Ureter (tissue), 1 donor: ENCODE measurements at regions not wholly inside any gene's neighbourhood (a gene's known extent, or its start where the extent isn't known, plus 50 kb on each side); places are given as distances from the start of the nearest gene placed in this dataset.

Experiments used
- DNase-seq: peaks from one replicate; pipeline ENCODE4 v3.0.0-alpha.2; 2020; ENCODE audit warnings: low spot score
- donor health status: DM: yes; HTN: yes; CAD: no.

DNA sequence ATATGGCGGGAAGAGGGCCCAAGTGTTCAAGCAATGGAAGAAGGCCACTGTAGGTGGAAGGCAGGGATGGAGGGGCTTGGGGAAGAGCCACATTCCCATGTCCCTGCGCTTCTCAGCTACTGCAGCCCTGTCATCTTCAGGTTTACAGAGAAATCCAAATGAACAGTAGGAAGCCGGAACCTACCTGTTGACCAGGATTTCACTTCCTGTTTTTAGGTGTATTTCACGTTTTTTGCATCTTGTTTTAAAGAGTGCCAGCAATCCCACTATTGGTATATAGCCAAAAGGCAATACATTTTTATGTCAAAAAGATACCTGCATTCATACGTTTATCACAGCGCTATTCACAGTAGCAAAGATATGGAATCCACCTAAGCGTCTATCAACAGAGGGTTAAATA is 159.2 kb downstream of the SLC35B3 start:
- no peak for DNase-seq

DNA sequence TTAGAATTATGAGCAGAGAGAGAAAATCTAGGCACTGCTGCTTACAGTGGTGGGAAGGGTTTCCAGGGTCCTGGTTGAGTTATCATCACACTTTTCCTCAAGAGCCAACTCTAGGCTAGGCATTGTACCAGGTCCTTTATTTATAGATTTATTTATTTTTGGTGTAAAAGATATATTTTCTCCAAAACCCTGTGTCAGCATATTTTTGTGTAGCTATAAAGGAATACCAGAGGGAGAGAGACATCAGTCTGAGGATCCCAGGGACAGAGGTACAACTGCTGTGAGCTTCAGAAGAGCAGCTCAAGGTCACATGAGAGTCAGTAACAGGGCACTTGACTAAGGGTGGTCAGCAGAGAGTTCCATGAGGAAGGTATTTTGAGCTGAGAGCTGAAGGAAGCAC is 159.7 kb downstream of the SLC35B3 start:
- DNase-seq: no peak

DNA sequence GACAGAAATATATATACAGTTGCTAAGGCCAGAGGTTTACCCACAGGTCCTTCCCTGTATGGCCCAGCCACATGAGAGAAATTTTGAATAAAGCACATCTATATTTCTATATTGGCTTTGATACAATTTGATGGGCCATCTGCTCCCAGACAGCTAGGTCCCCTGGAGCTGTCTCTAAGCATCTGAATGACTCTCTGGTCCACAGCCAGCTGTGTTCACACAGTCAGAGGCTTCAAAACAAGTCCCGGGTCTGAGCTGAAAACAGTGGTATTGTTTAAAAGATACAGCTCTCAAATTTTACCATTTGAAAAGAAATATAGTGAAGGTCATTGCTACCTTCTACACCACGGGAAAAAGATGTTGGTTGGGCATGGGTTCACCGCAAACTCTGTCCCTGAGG is 161.1 kb downstream of the SLC35B3 start:
- DNase-seq: no peak

- no peak for DNase-seq
Measured at GRCh38 chr6:8269872-8270454, 165.4 kb downstream of the SLC35B3 start.

DNA sequence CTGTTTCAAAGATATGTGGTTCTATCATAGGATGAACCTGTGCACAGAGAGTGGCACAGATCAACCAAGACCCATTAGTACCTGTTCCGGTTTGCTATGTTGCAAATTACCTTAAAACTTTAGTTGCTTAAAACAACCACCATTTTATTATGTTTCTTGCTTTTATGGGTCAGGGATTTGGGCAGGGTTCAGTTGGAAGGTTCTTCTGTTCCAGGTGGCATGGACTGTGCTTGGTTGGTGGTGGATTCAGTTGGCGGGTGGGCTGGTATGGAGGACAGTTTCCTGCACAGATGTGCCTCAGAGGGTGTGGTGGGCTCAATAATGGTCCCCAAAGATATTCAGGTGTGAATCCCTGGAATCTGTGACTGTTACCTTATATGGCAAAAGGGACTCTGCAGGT is 166.3 kb downstream of the SLC35B3 start:
- no peak for DNase-seq

GRCh38 chr6:8268606-8269005 is 166.3 kb upstream of the EEF1E1 start:
- no peak for DNase-seq

- no peak for DNase-seq
Measured at GRCh38 chr6:8268156-8268555, 165.8 kb upstream of the EEF1E1 start.

GRCh38 chr6:8260610-8261009 is 158.3 kb upstream of the EEF1E1 start:
- DNase-seq: no peak

- DNase-seq: no peak
Measured at GRCh38 chr6:8246403-8246802, 144.1 kb upstream of the EEF1E1 start.

DNA sequence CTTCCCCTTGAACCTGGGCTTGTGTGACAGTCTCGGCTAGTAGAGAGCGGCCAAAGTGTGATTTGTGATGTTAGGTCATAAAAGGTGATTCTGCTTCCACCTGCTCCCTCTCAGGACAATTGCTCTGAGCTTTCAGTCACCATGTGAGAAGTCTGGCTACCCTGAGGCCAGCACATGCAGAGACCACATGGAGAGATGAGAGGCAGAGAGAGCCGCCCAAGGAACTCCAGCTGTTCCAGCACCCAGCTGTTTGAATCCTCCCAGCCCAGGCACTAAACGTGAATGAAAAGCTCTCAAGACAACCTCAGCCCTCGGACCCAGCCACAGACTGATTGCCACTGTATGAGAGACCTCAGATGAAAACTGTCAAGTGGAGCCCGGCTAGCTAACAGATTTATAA is 143.4 kb upstream of the EEF1E1 start:
- DNase-seq: no peak

- no peak for DNase-seq
Measured at GRCh38 chr6:8243475-8243874, 141.1 kb upstream of the EEF1E1 start.

DNA sequence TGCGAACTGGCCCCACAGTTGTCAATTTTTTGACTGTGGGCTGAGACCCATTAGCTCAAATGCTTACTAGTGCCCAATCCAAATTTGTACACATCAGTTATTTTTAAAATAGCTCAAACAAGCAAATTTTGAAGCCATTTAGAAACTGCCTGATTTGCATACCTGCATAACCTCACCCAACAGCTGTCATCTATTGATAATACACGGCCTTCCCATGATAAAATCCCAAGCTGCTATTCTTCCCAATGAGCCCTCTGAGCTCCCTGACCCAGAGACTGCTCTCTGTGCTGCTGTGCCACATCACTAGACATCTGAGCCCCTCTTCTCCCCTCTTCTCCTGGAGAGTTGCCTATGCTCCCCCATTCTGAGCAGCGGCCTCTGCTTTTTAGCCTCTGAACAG is 140.5 kb upstream of the EEF1E1 start:
- no peak for DNase-seq

DNA sequence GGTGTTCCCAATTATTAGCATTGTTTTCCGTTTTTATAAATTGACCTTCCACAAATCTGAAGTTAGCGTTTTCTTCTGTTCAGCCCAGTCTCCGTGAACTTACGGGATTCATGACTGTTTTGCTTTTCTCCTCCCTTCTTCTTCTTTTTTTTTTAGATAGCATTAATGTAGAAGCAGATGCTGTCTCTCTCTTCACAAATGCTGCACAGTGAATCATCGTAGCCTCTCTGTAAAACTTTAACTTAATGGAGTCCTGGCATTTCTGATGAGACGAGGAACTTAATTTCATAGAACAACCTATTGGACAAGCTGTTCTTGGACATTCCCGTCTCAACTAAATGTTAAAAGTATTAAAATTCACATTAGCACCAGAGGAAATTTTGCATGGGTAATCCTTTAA is 138.0 kb upstream of the EEF1E1 start:
- DNase-seq: no peak

- DNase-seq: no peak
Measured at GRCh38 chr6:8238773-8239683, 136.7 kb upstream of the EEF1E1 start.

- DNase-seq: no peak
Measured at GRCh38 chr6:8237668-8238067, 135.3 kb upstream of the EEF1E1 start.

DNA sequence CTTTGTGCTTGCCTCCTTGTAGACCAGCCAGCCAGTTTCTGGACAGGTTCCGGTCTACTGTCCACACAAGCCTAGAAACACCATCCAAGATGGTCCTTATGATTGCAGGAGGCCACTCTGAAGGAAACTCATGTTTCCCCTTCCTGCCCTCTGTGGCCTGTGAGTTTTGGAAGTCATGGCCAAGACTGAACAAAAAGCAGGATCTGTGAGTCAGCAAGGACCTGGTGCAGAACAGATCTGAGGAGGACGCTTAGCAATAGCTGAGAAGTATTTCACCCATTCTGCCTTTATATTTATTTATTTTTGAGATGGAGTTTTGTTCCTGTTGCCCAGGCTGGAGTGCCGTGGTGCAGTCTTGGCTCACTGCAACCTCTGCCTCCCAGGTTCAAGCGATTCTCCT is 134.6 kb upstream of the EEF1E1 start:
- no peak for DNase-seq

- no peak for DNase-seq
Measured at GRCh38 chr6:8234321-8234720, 132.0 kb upstream of the EEF1E1 start.

GRCh38 chr6:8231956-8232355 is 129.6 kb upstream of the EEF1E1 start:
- no peak for DNase-seq

DNA sequence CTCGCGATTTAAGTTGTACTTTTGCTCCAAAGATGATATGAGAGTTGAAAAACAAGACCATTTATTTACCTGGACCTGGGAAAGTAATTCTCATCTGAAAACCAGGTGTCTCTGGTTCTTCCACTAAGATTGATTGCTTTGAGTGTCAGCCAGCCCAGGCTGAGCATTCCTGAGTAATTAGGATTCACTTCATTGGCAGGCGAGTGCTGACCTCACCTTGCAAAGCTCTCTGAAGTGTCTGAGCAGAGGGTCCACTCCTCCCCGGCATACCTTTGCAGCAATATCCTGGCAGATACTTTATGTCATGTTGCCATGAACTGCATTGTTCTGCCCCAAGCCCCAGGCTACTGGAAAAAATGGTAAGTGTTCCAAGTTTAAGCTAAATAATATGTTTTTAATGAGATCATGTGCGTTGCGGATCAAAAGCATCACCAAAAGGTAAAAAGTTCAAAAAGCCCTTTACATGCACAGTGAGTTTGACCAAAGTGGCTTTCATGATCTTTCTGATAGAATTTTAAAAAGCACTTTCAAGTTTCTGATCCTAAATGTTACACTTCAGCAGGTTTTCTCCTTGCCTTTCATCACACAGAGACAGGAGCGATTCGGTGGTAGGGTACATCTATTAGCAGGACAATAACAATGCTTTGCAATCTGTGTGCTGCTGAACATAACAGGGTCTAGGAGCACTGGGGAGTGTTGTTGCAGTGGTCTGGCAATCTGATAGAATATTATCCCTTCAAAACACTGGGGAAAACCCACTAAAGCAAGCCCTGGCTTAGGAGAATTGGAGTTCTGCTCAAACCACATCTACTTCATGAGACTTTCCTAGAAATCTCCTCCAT is 127.8 kb upstream of the EEF1E1 start:
- DNase-seq: no peak

DNA sequence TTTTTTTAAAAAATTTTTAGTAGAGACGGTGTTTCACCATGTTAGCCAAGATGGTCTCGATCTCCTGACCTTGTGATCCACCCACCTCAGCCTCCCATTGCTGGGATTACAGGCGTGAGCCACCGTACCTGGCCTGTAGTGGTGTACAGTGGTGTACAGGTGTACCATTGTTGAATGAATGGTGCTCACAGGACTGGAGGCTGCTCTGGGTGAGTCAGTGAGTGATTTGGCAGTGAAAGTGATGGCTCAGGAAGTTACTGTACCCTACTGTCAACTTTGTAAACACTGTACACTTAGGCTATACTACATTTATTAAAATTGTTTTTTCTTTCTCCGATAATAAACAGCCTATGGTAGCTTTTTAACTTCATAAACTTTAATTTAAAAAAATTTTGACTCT is 122.8 kb upstream of the EEF1E1 start:
- DNase-seq: no peak

DNA sequence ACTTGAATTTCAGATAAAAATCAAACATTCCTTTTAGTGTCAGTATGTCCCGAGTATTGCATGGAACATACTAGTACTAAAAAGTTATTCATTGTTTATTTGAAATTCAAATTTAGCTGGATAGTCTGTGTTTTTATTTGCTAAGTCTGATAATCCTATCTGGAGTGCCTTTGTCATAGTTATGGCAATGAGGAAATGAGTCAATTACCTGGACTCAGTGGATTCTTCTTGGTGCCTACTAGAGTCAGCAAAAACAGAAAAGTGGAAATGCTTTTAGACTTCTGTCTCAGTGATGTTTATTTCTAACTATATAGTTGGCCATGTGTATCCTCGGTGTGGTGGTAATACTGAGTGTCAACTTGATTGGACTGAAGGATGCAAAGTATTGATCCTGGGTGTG is 121.3 kb upstream of the EEF1E1 start:
- DNase-seq: no peak

DNA sequence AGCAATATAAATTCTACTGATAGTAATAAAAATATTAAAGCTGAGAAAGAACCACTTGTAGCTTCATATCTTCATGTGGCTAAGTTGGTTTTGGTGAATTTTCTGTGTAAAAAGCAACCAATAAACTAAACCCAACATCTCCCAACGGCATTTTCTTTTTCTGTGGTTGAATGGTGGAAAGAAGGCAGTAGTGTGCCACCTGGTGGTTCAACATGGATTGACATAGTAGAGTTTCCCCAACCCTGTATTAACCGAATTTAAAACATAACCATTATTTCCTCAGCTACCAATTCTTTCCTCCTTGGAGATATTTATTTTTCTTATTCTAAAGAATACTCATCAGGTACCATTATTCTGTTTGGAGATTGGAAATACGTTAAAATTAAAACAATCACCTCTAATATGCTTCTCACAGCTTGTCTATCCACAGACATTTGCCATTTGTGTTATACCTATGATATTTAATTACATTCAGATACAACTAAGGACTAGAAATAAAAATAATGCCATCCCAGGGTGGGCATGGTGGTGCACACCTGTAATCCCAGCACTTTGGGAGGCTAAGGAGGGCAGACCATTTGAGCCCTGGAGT is 117.1 kb upstream of the EEF1E1 start:
- DNase-seq: peak; percentile 50
